HG02678 (cell line): ENCODE measurements at regions not wholly inside any gene's neighbourhood (a gene's known extent, or its start where the extent isn't known, plus 50 kb on each side); places are given as distances from the start of the nearest gene placed in this dataset.
"Not testable (repeated sequence)": the region's sequence is repeated elsewhere in the genome, so short reads cannot be mapped to it uniquely, and the experiment has no call there.

Experiments
- ATAC-seq: cut with Tn5 transposase; IDR thresholded peaks from one replicate; pipeline ENCODE4 v1.9.1; 2021; ENCODE audit warnings: mild to moderate bottlenecking, moderate library complexity; ENCODE audit not compliant: unreplicated experiment

DNA sequence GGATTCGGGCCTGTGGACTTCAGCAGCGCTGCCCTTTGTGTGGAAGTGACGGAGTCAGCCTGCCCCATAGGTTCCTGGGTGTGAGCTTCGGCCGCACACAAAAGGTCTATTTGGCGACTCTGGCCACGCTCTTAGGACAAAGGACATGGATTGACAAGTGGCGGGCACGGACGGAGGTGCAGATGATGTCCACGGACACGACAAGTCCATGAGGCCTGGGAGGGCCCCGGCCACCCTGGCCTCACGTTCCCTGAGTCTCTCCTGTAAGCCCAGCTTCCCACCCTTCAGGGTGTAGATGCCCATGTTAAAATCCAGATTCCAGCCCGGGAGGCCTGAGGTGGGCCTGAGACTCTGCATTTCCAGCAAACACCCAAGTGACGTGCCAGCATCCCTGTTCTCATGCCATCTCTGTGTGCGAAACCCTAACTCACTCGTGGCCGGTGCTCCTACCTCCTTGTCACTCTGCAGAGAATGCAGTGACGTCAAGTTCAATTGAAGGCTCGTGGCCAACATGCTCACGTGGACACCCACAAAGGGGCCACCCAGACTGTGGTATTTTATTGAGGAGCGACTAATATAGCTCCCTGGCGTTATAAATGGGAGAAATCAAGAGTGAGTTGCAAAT is 111.7 kb downstream of the RTP5 start:
- ATAC-seq = no peak

DNA sequence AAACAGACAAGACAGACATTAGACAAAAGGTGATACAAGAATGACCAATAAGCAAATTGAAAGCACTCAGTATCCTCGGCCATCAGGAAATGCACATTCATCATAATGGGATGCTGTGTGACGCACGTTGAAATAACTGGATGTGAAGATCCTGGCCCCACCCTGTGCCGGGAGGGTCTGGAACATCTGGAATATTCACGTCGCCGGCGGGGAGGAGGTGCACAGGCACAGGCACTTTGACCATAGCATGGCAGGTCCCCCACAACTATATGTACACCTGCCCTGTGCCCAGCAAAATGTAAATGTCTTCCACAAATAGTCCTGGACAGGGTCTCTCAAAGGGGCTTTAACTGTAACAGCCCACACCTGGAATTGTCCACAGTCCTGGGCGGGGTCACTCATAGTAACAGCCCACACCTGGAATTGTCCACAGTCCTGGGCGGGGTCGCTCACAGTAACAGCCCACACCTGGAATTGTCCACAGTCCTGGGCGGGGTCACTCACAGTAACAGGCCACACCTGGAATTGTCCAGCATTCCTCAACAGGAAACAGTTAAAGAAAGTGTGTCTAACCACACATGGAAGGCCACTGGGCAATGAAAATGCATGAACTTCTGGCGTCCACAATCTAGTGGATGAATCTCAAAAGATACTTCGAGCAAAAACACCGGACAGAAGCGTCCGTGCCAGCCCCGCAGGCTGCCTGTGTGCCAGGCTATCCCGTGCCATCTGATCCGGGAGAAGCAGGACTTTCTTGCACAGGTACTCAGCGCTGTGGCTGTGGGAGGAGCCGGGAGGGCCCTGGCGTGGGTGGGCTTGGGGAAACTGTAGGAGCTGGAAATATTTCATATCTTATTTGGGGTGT is 113.4 kb downstream of the RTP5 start:
- ATAC-seq = no peak

DNA sequence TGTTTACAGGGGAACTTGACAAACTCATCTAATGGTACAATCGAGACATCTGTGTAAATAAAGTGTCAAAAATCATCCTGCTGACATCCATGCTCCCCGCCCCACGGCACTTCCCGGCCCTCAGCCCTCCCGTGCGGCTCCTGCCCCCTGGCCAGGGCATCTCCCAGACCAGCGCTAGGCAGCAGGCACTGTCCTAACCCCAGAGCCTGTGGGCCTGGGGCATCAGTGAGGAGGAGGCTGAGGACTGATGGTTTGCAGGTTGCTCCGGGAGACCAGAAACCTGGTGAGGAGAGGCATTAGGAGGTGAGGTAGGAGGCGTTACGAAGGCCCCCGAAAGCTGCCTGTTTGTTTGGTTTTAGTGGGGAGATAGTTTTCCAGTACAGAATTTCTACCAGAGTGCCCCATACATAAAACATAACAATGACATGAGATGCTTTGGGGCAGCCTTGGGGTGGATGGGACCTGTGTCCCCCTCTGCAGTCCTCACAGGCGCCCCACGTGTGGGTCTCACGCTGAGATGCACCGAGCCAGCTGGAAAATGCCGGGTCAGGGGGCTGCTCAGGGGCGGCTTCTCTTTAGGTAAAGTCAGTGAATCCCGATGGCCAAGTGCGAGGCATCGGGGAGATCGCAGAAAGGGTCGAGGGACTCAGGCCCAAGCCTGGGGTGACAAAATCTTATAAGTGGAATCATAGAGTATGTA is 114.2 kb downstream of the RTP5 start:
- ATAC-seq = no peak

DNA sequence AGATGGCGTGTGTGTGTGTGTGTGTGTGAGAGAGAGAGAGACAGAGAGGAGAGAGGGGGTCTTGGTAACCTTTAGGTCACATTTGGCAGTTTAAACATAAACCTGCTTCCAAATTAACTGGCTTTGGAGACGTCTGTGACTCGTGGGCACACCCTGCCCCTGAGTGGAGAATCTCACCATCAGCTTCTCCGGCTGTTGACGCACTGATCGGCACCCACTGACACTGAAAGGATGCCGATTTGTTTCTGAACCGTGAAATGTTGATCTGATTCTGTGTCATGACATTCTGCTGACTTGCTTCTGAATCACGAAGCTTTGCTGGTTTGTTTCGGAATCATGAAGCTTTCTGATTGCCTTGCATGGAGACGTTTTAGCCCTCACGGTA is 114.7 kb downstream of the RTP5 start:
- no peak for ATAC-seq

DNA sequence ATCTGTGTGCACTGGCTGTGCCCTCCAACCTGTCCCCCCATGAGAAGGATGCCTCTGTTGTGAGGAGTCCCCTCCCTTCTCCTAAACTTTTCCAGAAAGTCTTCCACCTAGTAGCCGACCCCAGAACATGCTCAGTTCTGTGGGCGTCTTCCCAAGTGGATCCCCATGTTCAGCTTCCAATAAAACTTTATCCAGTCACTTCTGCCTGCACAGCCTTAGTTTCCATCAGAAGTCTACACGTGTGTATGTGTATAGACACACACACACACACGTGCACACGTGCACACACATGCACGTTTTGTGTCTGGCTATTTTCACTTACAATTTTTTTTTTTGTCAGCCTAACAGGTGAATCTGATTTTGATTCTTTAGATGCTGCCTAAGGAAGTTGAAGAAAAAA is 115.1 kb downstream of the RTP5 start:
- no peak for ATAC-seq

DNA sequence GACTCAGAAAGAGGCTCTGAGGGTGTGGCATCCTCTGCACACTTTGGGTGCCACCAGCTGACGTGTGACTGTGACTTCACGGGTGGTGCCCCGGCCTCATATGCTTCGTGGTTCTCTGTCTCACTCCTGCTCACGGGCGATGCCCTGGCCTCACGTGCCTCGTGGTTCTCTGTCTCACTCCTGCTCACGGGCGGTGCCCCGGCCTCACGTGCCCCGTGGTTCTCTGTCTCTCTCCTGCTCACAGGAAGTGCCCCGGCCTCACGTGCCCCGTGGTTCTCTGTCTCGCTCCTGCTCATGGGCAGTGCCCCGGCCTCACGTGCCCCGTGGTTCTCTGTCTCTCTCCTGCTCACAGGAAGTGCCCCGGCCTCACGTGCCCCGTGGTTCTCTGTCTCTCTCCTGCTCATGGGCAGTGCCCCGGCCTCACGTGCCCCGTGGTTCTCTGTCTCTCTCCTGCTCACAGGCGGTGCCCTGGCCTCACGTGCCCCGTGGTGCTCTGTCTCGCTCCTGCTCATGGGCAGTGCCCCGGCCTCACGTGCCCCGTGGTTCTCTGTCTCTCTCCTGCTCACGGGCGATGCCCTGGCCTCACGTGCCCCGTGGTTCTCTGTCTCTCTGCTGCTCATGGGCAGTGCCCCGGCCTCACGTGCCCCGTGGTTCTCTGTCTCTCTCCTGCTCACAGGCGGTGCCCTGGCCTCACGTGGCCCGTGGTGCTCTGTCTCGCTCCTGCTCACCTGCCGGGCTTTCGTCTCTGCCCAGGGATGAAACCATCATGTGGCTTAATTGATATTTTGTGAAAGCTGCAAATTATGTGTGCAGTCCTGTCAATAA is 115.8 kb downstream of the RTP5 start:
- ATAC-seq = not testable (repeated sequence)

DNA sequence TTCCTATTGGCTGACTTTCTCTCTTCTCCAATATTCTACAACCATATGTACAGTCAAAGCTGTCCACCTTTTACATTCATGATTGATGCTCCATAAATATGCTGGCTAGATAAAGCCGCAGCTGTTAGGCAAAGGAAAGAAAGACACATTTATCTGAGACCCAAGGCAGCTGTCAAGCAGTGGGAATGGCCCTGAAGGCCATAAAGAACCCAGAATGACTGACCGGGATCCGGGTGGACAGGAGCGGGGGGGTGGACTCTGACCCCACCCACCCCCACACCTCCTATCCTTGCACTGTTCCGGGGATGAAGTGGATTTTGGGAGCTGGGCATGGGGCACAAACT is 116.4 kb downstream of the RTP5 start:
- no peak for ATAC-seq

DNA sequence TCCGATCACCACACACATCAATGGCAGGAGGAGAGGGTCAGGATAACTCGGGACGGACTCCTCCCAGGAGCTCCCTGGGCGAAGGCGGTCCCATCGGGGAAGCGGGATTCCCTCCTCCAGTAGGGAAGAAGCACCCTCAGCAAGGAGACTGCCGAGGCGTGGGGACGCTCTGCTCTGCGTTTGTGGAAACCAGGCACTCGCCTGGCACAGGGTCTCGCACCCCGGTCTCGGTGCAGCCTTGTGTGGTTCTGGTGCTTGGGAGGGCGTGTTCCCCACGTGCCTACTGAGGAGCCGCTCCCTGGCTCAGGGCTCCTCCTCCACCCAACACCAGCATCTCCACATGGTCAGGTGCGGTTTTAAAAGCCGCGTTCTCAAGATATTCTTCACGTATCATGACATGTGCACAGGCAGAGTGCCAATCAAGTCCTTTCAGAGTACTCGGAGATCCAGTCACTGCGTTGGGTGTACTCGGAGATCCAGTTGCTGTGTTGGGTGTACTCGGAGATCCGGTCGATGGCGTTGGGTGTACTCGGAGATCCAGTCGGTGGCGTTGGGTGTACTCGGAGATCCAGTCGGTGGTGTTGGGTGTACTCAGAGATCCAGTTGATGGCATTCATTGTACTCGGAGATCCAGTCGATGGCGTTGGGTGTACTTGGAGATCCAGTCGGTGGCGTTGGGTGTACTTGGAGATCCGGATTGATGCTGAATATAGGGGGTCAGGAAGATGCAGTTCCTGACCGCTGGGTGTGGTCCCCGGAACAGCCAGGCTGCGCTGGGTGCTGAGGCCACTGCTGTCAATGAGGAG is 117.5 kb downstream of the RTP5 start:
- no peak for ATAC-seq

DNA sequence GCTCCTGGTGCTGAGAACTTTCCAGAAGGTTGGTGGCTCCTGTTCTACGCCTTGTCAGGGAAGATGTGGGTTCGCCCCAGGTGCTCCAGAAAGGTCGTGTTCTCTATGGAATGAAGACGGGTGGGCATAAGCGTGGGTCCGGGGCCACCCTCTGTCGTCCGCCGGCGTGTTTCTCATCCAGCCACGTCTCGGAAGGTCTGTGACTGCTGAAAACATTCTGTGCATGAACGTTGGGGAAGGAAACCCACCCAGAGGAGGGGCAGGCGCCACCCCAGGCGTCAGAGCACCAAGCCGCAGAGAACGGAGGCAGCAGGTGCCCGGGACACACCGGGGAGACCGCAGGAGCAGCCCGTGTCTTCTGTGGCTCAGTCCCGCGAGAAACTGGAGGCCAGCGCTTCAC is 118.2 kb downstream of the RTP5 start:
- no peak for ATAC-seq

DNA sequence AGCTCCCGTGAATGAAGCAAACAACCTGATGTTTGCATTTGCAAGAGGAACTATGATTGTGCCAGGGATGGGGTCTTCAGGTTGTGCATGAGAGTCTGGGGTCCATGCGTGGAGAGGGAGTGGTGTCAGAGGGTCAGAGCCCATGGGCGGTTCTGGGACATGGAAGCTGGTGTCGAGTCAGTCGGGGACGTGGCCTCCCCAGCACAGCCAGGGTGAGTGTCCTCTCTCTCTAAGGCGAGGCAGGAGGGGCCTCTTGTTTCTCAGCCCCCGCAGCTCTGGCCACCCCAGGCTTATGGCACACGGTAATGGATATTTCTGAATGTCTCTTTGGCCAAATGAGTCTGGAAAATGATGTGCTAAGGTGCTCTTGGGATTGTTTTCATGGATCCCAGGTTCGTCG is 118.6 kb downstream of the RTP5 start:
- ATAC-seq = no peak

DNA sequence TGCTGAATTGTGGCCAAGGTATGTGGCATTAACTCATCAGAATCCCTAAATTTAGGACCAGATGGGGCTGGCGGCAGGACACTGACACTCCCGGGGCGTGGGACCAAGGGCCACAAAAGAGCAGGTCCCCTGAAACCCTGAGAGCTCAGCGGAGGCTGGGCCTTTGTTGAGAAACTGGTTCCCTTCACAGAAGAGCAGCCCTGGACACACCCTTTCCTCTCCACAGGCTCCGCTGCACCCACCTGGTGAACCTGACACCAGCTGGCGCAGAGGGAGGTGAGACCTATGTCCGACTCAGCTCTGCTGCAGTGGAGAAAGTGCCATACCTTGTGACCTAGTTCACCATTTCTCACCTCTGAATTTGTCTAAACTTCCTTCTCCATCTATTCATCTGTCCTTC is 119.5 kb downstream of the RTP5 start:
- no peak for ATAC-seq

DNA sequence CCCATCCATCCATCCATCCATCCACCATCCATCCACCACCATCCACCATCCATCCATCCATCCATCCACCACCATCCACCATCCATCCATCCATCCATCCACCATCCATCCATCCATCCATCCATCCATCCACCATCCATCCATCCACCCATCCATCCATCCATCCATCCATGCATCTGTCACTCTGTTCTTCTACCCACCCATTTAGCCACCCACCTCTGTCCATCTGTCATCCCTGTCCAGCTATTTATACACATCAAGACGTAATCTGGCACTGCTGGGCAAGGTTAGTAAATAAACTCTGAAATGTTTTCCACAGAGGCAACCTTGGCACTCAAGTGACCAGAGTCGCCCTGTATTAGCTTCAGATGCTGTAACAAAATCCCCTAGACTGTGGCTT is 120.9 kb downstream of the RTP5 start:
- ATAC-seq = no peak

DNA sequence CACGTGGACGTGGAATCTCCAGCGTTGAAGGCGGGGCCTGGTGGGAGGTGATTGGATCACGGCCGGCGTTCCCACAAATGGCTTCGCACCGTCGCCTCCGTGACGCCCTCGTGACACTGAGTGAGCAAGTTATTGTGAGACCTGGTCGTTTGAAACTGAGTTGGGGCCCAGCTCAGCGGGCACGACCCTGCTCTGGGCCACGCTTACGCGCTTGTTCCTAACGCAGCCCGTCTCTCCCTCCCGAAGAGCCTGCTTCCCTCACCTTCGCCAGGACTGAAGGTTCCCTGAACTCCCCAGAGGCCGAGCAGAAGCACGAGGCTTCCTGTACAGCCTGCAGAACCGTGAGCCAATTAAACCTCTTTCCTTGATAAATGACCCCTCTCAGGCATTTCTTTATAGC is 121.8 kb downstream of the RTP5 start:
- ATAC-seq = no peak

DNA sequence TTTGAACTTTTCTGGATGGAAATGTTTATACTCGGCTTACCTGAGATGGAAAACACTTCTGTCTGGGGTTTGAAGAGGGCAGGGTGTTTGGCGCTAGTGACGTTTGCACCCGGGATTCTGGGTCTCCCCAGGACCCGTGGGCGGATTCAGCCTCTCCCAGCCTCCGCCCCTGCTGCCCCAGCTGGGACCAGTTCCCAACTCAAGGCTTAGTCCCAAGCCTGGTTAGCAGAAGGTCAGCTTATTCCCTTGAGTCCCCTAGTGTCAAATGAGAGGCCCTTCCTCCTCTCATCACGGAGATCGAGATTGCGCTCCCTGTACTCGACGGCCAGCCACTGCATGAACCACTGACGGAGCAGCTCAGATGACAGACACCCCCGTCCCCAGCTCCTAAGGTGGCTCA is 123.2 kb downstream of the RTP5 start:
- no peak for ATAC-seq

DNA sequence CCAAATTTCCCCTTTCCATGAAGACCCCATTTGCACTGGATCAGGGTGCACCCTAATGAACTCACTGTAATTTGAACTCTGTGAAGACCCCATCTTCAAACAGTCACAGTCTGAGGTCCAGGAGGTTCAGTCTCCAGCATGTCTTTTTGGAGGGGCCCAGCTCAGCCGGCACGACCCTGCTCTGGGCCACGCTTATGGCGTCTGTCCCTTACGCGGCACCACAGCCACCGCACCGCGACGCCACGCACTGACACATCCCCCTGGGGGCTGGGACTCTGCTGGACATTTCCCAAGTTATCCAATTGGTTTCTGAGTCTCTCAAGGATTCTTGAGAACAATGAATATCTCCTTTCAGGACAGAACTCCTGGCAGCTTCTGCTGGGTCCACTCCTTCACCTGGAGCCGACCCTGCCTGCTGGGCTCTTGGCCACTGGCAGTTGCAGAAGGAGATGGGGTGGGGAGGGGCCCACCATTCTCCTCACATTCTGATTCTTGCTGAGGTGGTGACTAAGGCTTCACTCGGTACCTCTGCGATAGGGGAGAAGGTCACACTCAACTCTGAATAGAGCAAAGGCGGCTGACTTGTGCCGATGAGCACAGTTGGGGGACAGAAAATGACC is 124.0 kb downstream of the RTP5 start:
- no peak for ATAC-seq

DNA sequence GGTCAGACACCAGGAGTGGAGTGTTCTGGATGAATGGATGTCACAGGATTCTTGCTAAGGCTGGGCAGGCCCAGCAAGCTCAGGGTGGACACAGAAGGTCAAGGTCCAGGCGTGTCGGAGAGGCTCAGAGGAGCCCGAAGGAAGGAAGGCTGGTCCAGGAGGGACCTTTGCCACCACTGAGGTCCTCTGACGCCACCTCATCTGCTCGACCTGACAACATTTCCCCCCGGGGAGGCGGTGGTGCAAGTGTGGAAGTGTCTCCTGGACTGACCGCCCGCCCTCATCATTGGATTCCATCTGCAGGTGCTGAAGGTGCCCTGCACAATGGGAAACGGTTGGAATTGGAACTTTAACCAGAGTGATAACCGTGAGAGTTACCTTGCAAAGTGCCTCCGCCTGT is 124.6 kb downstream of the RTP5 start:
- no peak for ATAC-seq

DNA sequence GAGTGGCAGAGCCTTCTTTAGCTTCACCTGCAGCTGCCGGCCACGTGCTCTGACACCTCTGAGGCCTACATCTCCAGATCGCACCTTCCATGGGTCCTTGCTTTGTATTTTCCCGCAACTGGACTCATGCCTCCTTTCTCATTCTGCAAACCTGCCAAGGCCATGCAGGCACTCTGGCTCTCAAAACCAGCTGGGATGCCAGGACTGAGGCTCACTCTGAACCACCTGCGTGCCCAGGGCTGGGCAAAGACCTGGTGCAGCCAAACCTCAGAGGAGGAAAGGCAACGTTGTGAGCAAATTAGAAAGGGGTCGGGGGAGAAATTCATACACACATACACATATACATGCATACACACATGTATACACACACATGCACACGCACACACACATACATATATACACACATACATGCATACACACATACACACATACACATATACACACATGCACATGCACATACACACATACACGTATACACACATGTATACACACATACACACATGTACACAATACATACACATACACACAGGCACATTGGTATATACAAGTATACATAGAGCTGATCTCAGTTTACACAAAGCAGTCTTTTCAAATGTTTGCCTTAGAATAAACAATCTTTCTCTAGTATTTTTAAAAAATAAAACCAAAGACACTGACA is 125.2 kb downstream of the RTP5 start:
- ATAC-seq = no peak

DNA sequence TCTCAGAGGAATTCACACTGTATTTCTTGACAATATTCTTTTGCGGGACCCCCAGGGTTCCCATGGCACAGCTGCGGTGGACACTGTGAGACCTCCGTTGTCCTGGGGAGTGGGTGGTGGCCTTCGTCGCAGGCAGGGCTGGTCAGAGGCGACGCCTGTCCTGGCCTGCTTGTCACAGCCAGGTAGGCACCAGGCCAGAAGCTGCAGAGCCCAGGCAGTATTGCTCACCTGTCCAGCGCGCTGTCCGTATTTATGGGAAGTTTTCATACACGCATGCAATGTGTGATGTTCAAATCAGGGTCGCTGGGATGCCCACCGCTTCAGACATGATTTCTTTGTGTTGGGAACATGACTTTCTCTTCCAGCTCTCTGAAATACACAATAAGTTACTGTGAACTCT is 126.6 kb downstream of the RTP5 start:
- ATAC-seq = no peak

DNA sequence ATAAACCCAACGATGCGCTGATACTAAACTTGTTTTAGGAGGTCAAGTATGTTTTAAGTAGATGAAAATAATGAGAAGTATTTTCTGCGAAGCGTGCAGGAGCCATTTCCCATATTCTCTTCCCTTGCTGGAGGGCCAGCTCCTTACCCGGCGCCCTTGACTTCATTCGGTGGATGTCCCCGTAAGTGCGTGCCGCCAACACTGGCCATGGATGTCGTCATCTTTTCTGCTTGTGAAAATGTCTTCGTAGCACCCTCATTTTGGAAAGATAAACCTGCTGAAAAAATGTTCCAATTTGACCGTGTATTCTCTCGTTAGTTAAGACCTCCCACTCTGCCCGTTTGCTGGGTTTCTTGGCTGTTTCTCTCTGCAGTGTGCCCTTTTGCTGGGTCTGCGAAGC is 127.5 kb downstream of the RTP5 start:
- no peak for ATAC-seq

DNA sequence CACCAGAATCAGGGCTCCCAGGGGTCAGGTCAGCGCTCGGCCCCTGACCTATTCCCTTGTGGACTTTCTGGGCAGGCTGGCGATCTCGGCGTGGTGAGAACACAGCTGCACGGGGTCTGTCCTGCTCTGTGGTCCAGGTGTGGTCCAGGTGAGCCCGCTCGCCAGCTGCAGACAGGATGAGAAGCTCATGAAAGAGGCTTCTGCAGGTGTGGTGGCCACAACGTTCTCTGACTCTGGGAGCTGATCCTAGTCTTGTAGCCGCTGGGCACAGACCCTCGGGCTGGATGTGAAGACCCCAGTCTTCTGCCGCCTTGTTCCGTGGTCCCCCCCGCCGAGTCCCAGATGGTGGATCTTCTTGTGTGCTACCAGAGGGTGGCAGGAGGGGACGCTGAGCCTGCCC is 129.7 kb downstream of the RTP5 start:
- ATAC-seq = no peak
